HEK293 (cell line): ENCODE measurements at regions not wholly inside any gene's neighbourhood (a gene's known extent, or its start where the extent isn't known, plus 50 kb on each side); places are given as distances from the start of the nearest gene placed in this dataset.

Experiments
- CTCF ChIA-PET: fragments of 350-600 bp; formaldehyde crosslinking; extraction: SDS; loops from one replicate; lab custom pipeline; 2021; ENCODE audit warnings: antibody characterized with exemption; lab: Yijun Ruan, JAX
- POLR2A ChIA-PET: fragments of 300-600 bp; formaldehyde crosslinking; extraction: SDS; loops from one replicate; lab custom pipeline; 2020; ENCODE audit warnings: antibody characterized with exemption, inconsistent platforms; lab: Yijun Ruan, JAX
- H3K27ac ChIP-seq: fragments of 200-500 bp; sonication (Bioruptor generic); 2 replicates; pipeline ENCODE4 v1.5.1; 2014; ENCODE audit warnings: low read depth, low read length, control low read depth, inconsistent platforms; ENCODE audit errors: extremely low read depth
- H3K36me3 ChIP-seq, 2 experiments: fragments of 200-500 bp in 1 of 2; sonication (Bioruptor generic) in 1 of 2; 1 replicate in 1 of 2; 2 replicates in 1 of 2; pipeline ENCODE4 v1.5.1; 2014 to 2017; ENCODE audit warnings: inconsistent platforms in 2 of 2, low read length in 2 of 2; ENCODE audit not compliant: control insufficient read depth in 2 of 2, insufficient read depth in 1 of 2
- H3K4me1 ChIP-seq: fragments of 200-500 bp; sonication (Bioruptor generic); 2 replicates; pipeline ENCODE4 v1.5.1; 2014; ENCODE audit warnings: mild to moderate bottlenecking, low read length, inconsistent platforms; ENCODE audit not compliant: control insufficient read depth, insufficient read depth
- H3K4me3 ChIP-seq: 2 replicates; pipeline ENCODE4 v1.5.1; 2011; ENCODE audit warnings: low read depth, mild to moderate bottlenecking, control low read depth, low read length, moderate library complexity
- H3K9me3 ChIP-seq: fragments of 200-500 bp; sonication (Bioruptor generic); 2 replicates; pipeline ENCODE4 v1.5.1; 2014; ENCODE audit warnings: low read depth, low read length, inconsistent platforms; ENCODE audit not compliant: control insufficient read depth, insufficient read depth
- CTCF ChIP-seq: fragments of 450-650 bp; formaldehyde crosslinking; IDR thresholded peaks from 2 replicates; pipeline ENCODE4 v1.5.1; 2016; ENCODE audit warnings: missing biosample characterization, missing genetic modification characterization
- HOXA7 ChIP-seq: sonication (generic); formaldehyde crosslinking; IDR thresholded peaks from 2 replicates; pipeline ENCODE4 v1.8.1; 2022; ENCODE audit warnings: missing genetic modification reagents, borderline replicate concordance
- HOXC10 ChIP-seq: sonication (generic); formaldehyde crosslinking; IDR thresholded peaks from 2 replicates; pipeline ENCODE4 v1.8.1; 2023; ENCODE audit warnings: mild to moderate bottlenecking, missing genetic modification reagents
- KLF17 ChIP-seq: fragments of 450-650 bp; formaldehyde crosslinking; IDR thresholded peaks from 2 replicates; pipeline ENCODE4 v1.5.1; 2016; ENCODE audit warnings: missing biosample characterization, missing genetic modification characterization
- SCRT1 ChIP-seq: fragments of 450-650 bp; formaldehyde crosslinking; IDR thresholded peaks from 2 replicates; pipeline ENCODE4 v1.5.1; 2016; ENCODE audit warnings: missing biosample characterization, missing genetic modification characterization, borderline replicate concordance
- SCRT2 ChIP-seq: fragments of 450-650 bp; formaldehyde crosslinking; IDR thresholded peaks from 2 replicates; pipeline ENCODE4 v1.5.1; 2016; ENCODE audit warnings: missing biosample characterization, missing genetic modification characterization
- SP7 ChIP-seq: fragments of 450-650 bp; formaldehyde crosslinking; IDR thresholded peaks from 2 replicates; pipeline ENCODE4 v1.5.1; 2016; ENCODE audit warnings: missing biosample characterization, missing genetic modification characterization
- YY2 ChIP-seq: fragments of 450-650 bp; formaldehyde crosslinking; IDR thresholded peaks from 2 replicates; pipeline ENCODE4 v1.5.1; 2016; ENCODE audit warnings: missing biosample characterization, missing genetic modification characterization
- ZBTB48 ChIP-seq: fragments of 450-650 bp; formaldehyde crosslinking; IDR thresholded peaks from 2 replicates; pipeline ENCODE4 v1.5.1; 2016; ENCODE audit warnings: missing biosample characterization, missing genetic modification characterization
- ZNF132 ChIP-seq: fragments of 450-650 bp; formaldehyde crosslinking; IDR thresholded peaks from 2 replicates; pipeline ENCODE4 v1.5.1; 2017; ENCODE audit warnings: missing biosample characterization, missing genetic modification characterization, borderline replicate concordance
- ZNF292 ChIP-seq: fragments of 450-650 bp; formaldehyde crosslinking; IDR thresholded peaks from 2 replicates; pipeline ENCODE4 v1.5.1; 2016; ENCODE audit warnings: low read depth, missing biosample characterization, missing genetic modification characterization, borderline replicate concordance
- ZNF311 ChIP-seq: fragments of 450-650 bp; formaldehyde crosslinking; IDR thresholded peaks from 2 replicates; pipeline ENCODE4 v1.5.1; 2017; ENCODE audit warnings: missing biosample characterization, missing genetic modification characterization, borderline replicate concordance
- ZNF391 ChIP-seq: fragments of 450-650 bp; formaldehyde crosslinking; IDR thresholded peaks from 2 replicates; pipeline ENCODE4 v1.5.1; 2016; ENCODE audit warnings: low read depth, missing biosample characterization, missing genetic modification characterization, borderline replicate concordance
- ZNF394 ChIP-seq: fragments of 450-650 bp; formaldehyde crosslinking; IDR thresholded peaks from 2 replicates; pipeline ENCODE4 v1.5.1; 2016; ENCODE audit warnings: missing biosample characterization, missing genetic modification characterization, mild to moderate bottlenecking, moderate library complexity, borderline replicate concordance
- ZNF596 ChIP-seq: fragments of 450-650 bp; IDR thresholded peaks from 2 replicates; pipeline ENCODE4 v1.5.0; 2018; ENCODE audit warnings: missing biosample characterization, mild to moderate bottlenecking, missing genetic modification characterization, moderate library complexity
- TF ChIP-seq, protein P1 (sequence below): fragments of 450-650 bp; formaldehyde crosslinking; IDR thresholded peaks from 2 replicates; pipeline ENCODE4 v1.5.1; 2016; ENCODE audit warnings: missing biosample characterization, missing genetic modification characterization
- TF ChIP-seq, protein P2 (sequence below): fragments of 450-650 bp; formaldehyde crosslinking; IDR thresholded peaks from 2 replicates; pipeline ENCODE4 v1.5.1; 2016; ENCODE audit warnings: missing biosample characterization, missing genetic modification characterization
- TF ChIP-seq, protein P3 (sequence below): fragments of 450-650 bp; formaldehyde crosslinking; IDR thresholded peaks from 2 replicates; pipeline ENCODE4 v1.5.1; 2016; ENCODE audit warnings: missing biosample characterization, missing genetic modification characterization

DNA sequence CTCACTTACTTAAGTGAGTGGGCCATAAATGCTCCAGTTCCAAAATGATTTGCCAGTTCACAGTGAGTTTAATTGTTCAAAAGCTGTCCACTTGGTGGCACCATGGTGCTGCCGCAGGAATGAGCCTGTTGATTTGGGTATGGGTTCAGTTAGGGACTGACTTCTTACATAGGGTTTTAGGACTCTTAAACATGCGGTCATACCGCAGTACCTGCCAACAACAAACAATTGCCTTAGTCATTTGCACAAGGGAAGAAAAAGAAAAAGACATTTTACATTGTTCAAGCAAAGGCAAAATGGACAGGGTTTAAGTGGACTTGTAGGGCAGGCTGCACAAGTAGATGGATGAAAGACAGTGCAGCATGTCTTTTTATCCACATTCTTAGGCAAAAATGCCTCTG, 80.0 kb upstream of the DBX2 start (continued):
- TF ChIP-seq, protein P1, sequence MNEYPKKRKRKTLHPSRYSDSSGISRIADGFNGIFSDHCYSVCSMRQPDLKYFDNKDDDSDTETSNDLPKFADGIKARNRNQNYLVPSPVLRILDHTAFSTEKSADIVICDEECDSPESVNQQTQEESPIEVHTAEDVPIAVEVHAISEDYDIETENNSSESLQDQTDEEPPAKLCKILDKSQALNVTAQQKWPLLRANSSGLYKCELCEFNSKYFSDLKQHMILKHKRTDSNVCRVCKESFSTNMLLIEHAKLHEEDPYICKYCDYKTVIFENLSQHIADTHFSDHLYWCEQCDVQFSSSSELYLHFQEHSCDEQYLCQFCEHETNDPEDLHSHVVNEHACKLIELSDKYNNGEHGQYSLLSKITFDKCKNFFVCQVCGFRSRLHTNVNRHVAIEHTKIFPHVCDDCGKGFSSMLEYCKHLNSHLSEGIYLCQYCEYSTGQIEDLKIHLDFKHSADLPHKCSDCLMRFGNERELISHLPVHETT (tag by site-specific recombination) = no peak
- TF ChIP-seq SP7 (tag by site-specific recombination) (no peak), ZNF132 (no peak), SCRT2 (tag by site-specific recombination) (peak; percentile 98), SCRT1 (tag by site-specific recombination) (peak; percentile 94), ZBTB48 (peak; percentile 92)
- TF ChIP-seq, protein P2, sequence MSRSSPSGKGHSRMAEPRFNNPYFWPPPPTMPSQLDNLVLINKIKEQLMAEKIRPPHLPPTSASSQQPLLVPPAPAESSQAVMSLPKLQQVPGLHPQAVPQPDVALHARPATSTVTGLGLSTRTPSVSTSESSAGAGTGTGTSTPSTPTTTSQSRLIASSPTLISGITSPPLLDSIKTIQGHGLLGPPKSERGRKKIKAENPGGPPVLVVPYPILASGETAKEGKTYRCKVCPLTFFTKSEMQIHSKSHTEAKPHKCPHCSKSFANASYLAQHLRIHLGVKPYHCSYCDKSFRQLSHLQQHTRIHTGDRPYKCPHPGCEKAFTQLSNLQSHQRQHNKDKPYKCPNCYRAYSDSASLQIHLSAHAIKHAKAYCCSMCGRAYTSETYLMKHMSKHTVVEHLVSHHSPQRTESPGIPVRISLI (tag by site-specific recombination) = no peak

DNA sequence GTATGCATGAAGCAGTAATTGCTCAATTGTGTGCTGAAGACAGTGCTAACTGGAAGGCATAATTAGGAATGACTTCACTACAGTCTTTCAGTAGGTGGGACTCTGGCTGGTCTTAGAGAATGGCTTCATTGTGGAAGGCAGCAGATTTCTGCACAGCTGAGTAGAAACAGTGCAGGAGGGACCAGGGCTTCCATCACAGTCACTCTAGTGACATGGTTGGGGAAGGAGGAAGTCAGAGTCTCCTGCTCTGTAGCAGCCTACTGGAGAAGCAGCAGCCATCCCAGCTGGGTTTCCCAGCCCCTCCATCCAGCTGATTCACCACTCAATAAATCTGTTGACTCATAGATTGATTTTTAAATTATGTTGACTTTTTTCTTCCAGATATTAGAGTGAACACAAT, 80.6 kb upstream of the DBX2 start:
- no peaks in the 10 kb centered on the region for H3K36me3 ChIP-seq
- no peaks in the 10 kb centered on the region for H3K4me1 ChIP-seq
- TF ChIP-seq ZNF596 (tag by site-specific recombination) = no peak
- no peak for TF ChIP-seq HOXC10 (CRISPR knock-in tag)
- TF ChIP-seq ZNF311 (tag by site-specific recombination) = no peak
- no peak for TF ChIP-seq YY2 (tag by site-specific recombination)
- TF ChIP-seq ZNF292 (tag by site-specific recombination) = no peak
- TF ChIP-seq HOXA7 (CRISPR knock-in tag) = no peak
- no peak for TF ChIP-seq KLF17 (tag by site-specific recombination)
- TF ChIP-seq, protein P3, sequence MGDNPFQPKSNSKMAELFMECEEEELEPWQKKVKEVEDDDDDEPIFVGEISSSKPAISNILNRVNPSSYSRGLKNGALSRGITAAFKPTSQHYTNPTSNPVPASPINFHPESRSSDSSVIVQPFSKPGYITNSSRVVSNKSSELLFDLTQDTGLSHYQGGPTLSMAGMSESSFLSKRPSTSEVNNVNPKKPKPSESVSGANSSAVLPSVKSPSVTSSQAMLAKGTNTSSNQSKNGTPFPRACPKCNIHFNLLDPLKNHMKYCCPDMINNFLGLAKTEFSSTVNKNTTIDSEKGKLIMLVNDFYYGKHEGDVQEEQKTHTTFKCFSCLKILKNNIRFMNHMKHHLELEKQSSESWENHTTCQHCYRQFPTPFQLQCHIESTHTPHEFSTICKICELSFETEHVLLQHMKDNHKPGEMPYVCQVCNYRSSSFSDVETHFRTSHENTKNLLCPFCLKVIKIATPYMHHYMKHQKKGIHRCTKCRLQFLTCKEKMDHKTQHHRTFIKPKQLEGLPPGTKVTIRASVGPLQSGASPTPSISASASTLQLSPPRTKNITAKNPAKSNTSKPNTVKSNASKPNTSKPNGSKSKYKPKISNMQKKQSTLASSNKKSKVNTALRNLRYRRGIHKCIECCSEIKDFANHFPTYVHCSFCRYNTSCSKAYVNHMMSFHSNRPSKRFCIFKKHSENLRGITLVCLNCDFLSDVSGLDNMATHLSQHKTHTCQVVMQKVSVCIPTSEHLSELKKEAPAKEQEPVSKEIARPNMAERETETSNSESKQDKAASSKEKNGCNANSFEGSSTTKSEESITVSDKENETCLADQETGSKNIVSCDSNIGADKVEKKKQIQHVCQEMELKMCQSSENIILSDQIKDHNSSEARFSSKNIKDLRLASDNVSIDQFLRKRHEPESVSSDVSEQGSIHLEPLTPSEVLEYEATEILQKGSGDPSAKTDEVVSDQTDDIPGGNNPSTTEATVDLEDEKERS = no peak
- TF ChIP-seq ZNF391 (tag by site-specific recombination) = no peak
- no peak for TF ChIP-seq CTCF
- no peak for TF ChIP-seq ZNF394 (tag by site-specific recombination)
- ChIA-PET CTCF (interaction anchor here (0.6 to 1.3 kb wide), 6 partner anchors 90 to 591 kb away, joined by 3 to 4 read pairs (median 3); no protein-coding TSS in a partner anchor), POLR2A (no interaction called here)
- H3K9me3 ChIP-seq = no peaks in the 10 kb centered on the region
- no peak overlapping the region for H3K27ac ChIP-seq
- no peak overlapping the region for H3K4me3 ChIP-seq
